Suprapubic skin (tissue), 4 donors: ENCODE measurements at regions not wholly inside any gene's neighbourhood (a gene's known extent, or its start where the extent isn't known, plus 50 kb on each side); places are given as distances from the start of the nearest gene placed in this dataset.

ENCODE experiments used
- EP300 ChIP-seq: sonication (generic); formaldehyde crosslinking; IDR thresholded peaks from one replicate; pipeline ENCODE4 v1.6.1; 2017; ENCODE audit warnings: antibody characterized with exemption
- POLR2A ChIP-seq, 2 donors: fragments of 450-650 bp; IDR thresholded peaks; one replicate each; pipeline ENCODE4 v1.6.1; 2017; ENCODE audit warnings: antibody characterized with exemption in 2 of 2, mild to moderate bottlenecking in 2 of 2, moderate library complexity in 2 of 2
- POLR2AphosphoS5 ChIP-seq, 3 donors: sonication (generic); formaldehyde crosslinking; IDR thresholded peaks; one replicate each; pipeline ENCODE4 v1.6.1; 2017; ENCODE audit warnings: antibody characterized with exemption in 3 of 3
- TF ChIP-seq, protein P1 (sequence below), 2 donors: fragments of 200-600 bp in 1 of 2; fragments of 450-650 bp in 1 of 2; sonication (generic) in 1 of 2; IDR thresholded peaks; one replicate each; pipeline ENCODE4 v1.5.1; 2016 to 2019; ENCODE audit warnings: antibody characterized with exemption in 2 of 2, mild to moderate bottlenecking in 1 of 2, moderate library complexity in 1 of 2

DNA sequence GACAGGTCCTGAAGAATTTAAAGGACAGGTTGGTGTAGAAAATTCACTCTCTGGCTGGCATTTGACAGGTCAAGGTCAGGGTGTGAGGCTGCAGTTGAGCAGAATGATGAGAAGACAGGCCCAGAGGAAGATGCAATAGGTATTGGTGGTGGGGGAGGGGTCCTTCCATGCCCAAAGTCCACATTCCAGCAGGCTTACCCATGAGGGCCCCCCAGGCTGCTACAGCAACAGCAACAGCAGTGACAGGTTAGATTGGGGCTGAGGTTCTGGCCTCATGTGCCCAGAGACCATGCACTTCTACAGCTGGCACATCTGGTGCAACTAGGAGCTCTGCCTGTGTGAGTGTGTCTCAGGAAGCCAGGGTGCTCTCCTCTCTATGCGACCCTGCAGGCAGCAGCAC lies 223.5 kb upstream of the GHITM start:
- no peak for TF ChIP-seq POLR2AphosphoS5 (IDR thresholded peaks at IDR 0.05)
- TF ChIP-seq, protein P1, sequence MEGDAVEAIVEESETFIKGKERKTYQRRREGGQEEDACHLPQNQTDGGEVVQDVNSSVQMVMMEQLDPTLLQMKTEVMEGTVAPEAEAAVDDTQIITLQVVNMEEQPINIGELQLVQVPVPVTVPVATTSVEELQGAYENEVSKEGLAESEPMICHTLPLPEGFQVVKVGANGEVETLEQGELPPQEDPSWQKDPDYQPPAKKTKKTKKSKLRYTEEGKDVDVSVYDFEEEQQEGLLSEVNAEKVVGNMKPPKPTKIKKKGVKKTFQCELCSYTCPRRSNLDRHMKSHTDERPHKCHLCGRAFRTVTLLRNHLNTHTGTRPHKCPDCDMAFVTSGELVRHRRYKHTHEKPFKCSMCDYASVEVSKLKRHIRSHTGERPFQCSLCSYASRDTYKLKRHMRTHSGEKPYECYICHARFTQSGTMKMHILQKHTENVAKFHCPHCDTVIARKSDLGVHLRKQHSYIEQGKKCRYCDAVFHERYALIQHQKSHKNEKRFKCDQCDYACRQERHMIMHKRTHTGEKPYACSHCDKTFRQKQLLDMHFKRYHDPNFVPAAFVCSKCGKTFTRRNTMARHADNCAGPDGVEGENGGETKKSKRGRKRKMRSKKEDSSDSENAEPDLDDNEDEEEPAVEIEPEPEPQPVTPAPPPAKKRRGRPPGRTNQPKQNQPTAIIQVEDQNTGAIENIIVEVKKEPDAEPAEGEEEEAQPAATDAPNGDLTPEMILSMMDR (IDR thresholded peaks at IDR 0.05), result no peak
- TF ChIP-seq POLR2A (IDR thresholded peaks at IDR 0.05), result no peak
- TF ChIP-seq EP300, result no peak
